GM12878 (cell line): ENCODE measurements at regions not wholly inside any gene's neighbourhood (a gene's known extent, or its start where the extent isn't known, plus 50 kb on each side); places are given as distances from the start of the nearest gene placed in this dataset.

ENCODE experiments used
- ATAC-seq: fragments of 200-7000 bp; cut with Tn5 transposase; 3 replicates; pipeline ENCODE4 v1.9.1; 2020; ENCODE audit warnings: mild to moderate bottlenecking, moderate library complexity
- BruUV-seq: library from RNA; stranded (reverse); fragments of 400-500 nt; replicated peaks from 2 replicates; lab custom pipeline; 2021; lab: Mats Ljungman, UMichigan
- CTCF ChIA-PET: fragments of 300-600 bp; sonication (Branson Sonifier 250); formaldehyde crosslinking; extraction: SDS; loops from one replicate; lab custom pipeline; 2021; ENCODE audit warnings: inconsistent platforms; lab: Yijun Ruan, JAX
- POLR2A ChIA-PET: fragments of 350-600 bp; formaldehyde crosslinking; extraction: SDS; loops from one replicate; lab custom pipeline; 2021; ENCODE audit warnings: inconsistent platforms; lab: Charles Lee
- RAD21 ChIA-PET: fragments of 300-600 bp; sonication (Branson Sonifier 250); formaldehyde crosslinking; loops from one replicate; lab custom pipeline; 2023; ENCODE audit warnings: antibody characterized with exemption; ENCODE audit not compliant: unreplicated experiment; lab: Charles Lee
- SMC1A ChIA-PET: fragments of 300-600 bp; sonication (Branson Sonifier 250); formaldehyde crosslinking; loops from one replicate; lab custom pipeline; 2023; ENCODE audit not compliant: unreplicated experiment, uncharacterized antibody; lab: Charles Lee
- DNase-seq: peaks from one replicate; pipeline ENCODE4 v3.0.0-alpha.2; 2011; ENCODE audit warnings: low read depth, low spot score
- FAIRE-seq: peaks from 3 replicates; lab custom pipeline; 2011; peaks lifted over from hg19 to GRCh38; lab: Jason Lieb, UNC
- H2AFZ ChIP-seq: 2 replicates; pipeline ENCODE4 v1.6.0; 2011; ENCODE audit warnings: low read depth, low read length, control low read depth; ENCODE audit not compliant: control insufficient read depth
- H3K27ac ChIP-seq: 2 replicates; pipeline ENCODE4 v1.5.1; 2011; ENCODE audit warnings: control low read depth; ENCODE audit not compliant: control insufficient read depth, insufficient read depth
- H3K27me3 ChIP-seq, 2 experiments: replicated peaks in 1 of 2; 2 replicates each; pipeline versions ENCODE4 v1.6.0 to v1.6.1; 2011; ENCODE audit warnings: low read length in 1 of 2; ENCODE audit not compliant: control insufficient read depth in 2 of 2, insufficient read depth in 2 of 2
- H3K36me3 ChIP-seq, 2 experiments: 2 replicates each; pipeline ENCODE4 v1.5.1; 2011; ENCODE audit warnings: low read length in 1 of 2; ENCODE audit not compliant: control insufficient read depth in 2 of 2, insufficient read depth in 2 of 2
- H3K4me1 ChIP-seq: 2 replicates; pipeline ENCODE4 v1.6.1; 2011; ENCODE audit warnings: mild to moderate bottlenecking, low read length, moderate library complexity, mixed read lengths; ENCODE audit not compliant: control insufficient read depth, insufficient read depth
- H3K4me2 ChIP-seq: 2 replicates; pipeline ENCODE4 v1.6.0; 2011; ENCODE audit warnings: control low read depth; ENCODE audit not compliant: control insufficient read depth, insufficient read depth
- H3K4me3 ChIP-seq: fragments of 200-600 bp; sonication (generic); 2 replicates; pipeline ENCODE4 v1.5.1; 2016
- H3K79me2 ChIP-seq: 2 replicates; pipeline ENCODE4 v1.6.0; 2011; ENCODE audit warnings: low read length; ENCODE audit not compliant: control insufficient read depth, insufficient read depth
- H3K9ac ChIP-seq: 2 replicates; pipeline ENCODE4 v1.8.0; 2011; ENCODE audit warnings: low read length, control low read depth, mixed read lengths; ENCODE audit not compliant: control insufficient read depth, insufficient read depth
- H3K9me3 ChIP-seq: replicated peaks from 3 replicates; pipeline ENCODE4 v1.5.1; 2011; ENCODE audit warnings: mild to moderate bottlenecking, low read length; ENCODE audit not compliant: control insufficient read depth, insufficient read depth
- H4K20me1 ChIP-seq: 2 replicates; pipeline ENCODE4 v1.6.0; 2011; ENCODE audit not compliant: control insufficient read depth, insufficient read depth
- BRCA1 ChIP-seq: IDR thresholded peaks from 2 replicates; pipeline ENCODE4 v1.6.1; 2011; ENCODE audit warnings: low read depth, low read length, improper control_type of control experiment
- HDAC6 ChIP-seq: fragments of 200-600 bp; sonication (generic); IDR thresholded peaks from one replicate; pipeline ENCODE4 v1.8.0; 2017; ENCODE audit warnings: antibody characterized with exemption; ENCODE audit not compliant: unreplicated experiment
- IRF3 ChIP-seq: fragments of 450-650 bp; IDR thresholded peaks from 2 replicates; pipeline ENCODE4 v1.6.1; 2014; ENCODE audit warnings: mild to moderate bottlenecking
- MEF2A ChIP-seq: IDR thresholded peaks from 2 replicates; pipeline ENCODE4 v1.6.1; 2011; ENCODE audit warnings: low read depth, mild to moderate bottlenecking, low read length, moderate library complexity; ENCODE audit not compliant: insufficient read depth
- NFXL1 ChIP-seq: fragments of 450-650 bp; IDR thresholded peaks from 2 replicates; pipeline ENCODE4 v1.6.1; 2017; ENCODE audit warnings: antibody characterized with exemption, mild to moderate bottlenecking, borderline replicate concordance
- PAX5 ChIP-seq: IDR thresholded peaks from 2 replicates; pipeline ENCODE4 v1.6.1; 2011; ENCODE audit warnings: low read depth, low read length, borderline replicate concordance
- PML ChIP-seq: IDR thresholded peaks from 2 replicates; pipeline ENCODE4 v1.6.1; 2012; ENCODE audit warnings: low read length, inconsistent platforms
- SPI1 ChIP-seq: IDR thresholded peaks from 2 replicates; pipeline ENCODE4 v1.6.1; 2011; ENCODE audit warnings: low read depth, mild to moderate bottlenecking, low read length, moderate library complexity, borderline replicate concordance; ENCODE audit not compliant: insufficient read depth
- TAF1 ChIP-seq: IDR thresholded peaks from 2 replicates; pipeline ENCODE4 v1.6.1; 2011; ENCODE audit warnings: mild to moderate bottlenecking, low read depth, low read length, borderline replicate concordance
- TCF3 ChIP-seq: IDR thresholded peaks from 2 replicates; pipeline ENCODE4 v1.6.1; 2012; ENCODE audit warnings: low read depth, mild to moderate bottlenecking, low read length, borderline replicate concordance; ENCODE audit not compliant: insufficient read depth
- in situ Hi-C: fragments of 300-500 bp; cut with MboI; formaldehyde crosslinking; loops from 9 replicates; pipeline ENCODE4 v1.14.3; 2018; ENCODE audit warnings: mixed read lengths
- intact Hi-C: fragments of 100-400 bp; cut with micrococcal nuclease; formaldehyde crosslinking; loops from one replicate; pipeline ENCODE4 v1.14.2; 2022; ENCODE audit not compliant: unreplicated experiment
- TF ChIP-seq, protein P1 (sequence below): IDR thresholded peaks from 2 replicates; pipeline ENCODE4 v1.6.1; 2012; ENCODE audit warnings: low read depth, low read length, improper control_type of control experiment
- TF ChIP-seq, protein P2 (sequence below): IDR thresholded peaks from 2 replicates; pipeline ENCODE4 v1.6.1; 2011; ENCODE audit warnings: low read depth, low read length, improper control_type of control experiment, borderline replicate concordance
- TF ChIP-seq, protein P3 (sequence below): IDR thresholded peaks from 2 replicates; pipeline ENCODE4 v1.6.1; 2011; ENCODE audit warnings: borderline replicate concordance, low read depth, mild to moderate bottlenecking, moderate library complexity, mixed read lengths, low read length; ENCODE audit not compliant: insufficient read depth; ENCODE audit errors: extremely low read length

DNA sequence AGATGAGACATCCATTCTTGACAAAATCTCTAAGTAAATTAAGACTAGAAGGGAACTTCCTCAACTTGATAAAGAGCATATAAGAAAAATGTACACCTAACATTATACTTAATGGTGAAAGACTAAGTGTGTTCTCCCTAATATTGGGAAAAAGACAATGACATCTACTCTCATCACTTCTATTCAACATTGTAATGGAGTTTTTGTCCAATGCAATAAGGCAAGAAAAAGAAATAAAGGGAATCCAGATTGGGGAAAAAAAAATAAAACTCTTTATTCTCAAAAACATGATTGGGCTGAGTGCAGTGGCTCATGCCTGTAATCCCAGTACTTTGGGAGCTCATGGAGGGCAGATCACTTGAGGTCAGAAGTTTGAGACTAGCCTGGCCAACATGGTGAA, 131.1 kb upstream of the JUN start:
- intact Hi-C loops = no loop called here
- ChIA-PET SMC1A (no interaction called here), RAD21 (no interaction called here), CTCF (no interaction called here), POLR2A (no interaction called here)
- H3K4me2 ChIP-seq = no peak overlapping the region
- in situ Hi-C loops = no loop called here
- H3K79me2 ChIP-seq = no peaks in the 10 kb centered on the region
- H3K36me3 ChIP-seq = no peaks in the 10 kb centered on the region
- TF ChIP-seq BRCA1 = no peak
- no peak for TF ChIP-seq TAF1
- TF ChIP-seq HDAC6 = no peak
- TF ChIP-seq, protein P1, sequence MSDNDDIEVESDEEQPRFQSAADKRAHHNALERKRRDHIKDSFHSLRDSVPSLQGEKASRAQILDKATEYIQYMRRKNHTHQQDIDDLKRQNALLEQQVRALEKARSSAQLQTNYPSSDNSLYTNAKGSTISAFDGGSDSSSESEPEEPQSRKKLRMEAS = no peak
- no peak for TF ChIP-seq NFXL1
- TF ChIP-seq TCF3 = no peak
- TF ChIP-seq PML = no peak
- TF ChIP-seq, protein P2, sequence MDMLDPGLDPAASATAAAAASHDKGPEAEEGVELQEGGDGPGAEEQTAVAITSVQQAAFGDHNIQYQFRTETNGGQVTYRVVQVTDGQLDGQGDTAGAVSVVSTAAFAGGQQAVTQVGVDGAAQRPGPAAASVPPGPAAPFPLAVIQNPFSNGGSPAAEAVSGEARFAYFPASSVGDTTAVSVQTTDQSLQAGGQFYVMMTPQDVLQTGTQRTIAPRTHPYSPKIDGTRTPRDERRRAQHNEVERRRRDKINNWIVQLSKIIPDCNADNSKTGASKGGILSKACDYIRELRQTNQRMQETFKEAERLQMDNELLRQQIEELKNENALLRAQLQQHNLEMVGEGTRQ = no peak
- TF ChIP-seq, protein P3, sequence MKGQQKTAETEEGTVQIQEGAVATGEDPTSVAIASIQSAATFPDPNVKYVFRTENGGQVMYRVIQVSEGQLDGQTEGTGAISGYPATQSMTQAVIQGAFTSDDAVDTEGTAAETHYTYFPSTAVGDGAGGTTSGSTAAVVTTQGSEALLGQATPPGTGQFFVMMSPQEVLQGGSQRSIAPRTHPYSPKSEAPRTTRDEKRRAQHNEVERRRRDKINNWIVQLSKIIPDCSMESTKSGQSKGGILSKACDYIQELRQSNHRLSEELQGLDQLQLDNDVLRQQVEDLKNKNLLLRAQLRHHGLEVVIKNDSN = no peak
- TF ChIP-seq SPI1 = no peak
- no peak for TF ChIP-seq MEF2A
- TF ChIP-seq IRF3 = no peak
- TF ChIP-seq PAX5 = no peak
- no peaks in the 10 kb centered on the region for H3K27me3 ChIP-seq
- no peak overlapping the region for H3K27ac ChIP-seq
- DNase-seq = no peak
- no TSS peak for BruUV-seq
- no peak for ATAC-seq
- H4K20me1 ChIP-seq = no peaks in the 10 kb centered on the region
- no peak overlapping the region for H2AFZ ChIP-seq
- H3K4me3 ChIP-seq = no peak overlapping the region
- H3K4me1 ChIP-seq = no peaks in the 10 kb centered on the region
- no peak overlapping the region for H3K9ac ChIP-seq
- no peak for FAIRE-seq
- H3K9me3 ChIP-seq = no peaks in the 10 kb centered on the region; the same call in 2 of the 3 replicates
